GM18499 (cell line): ENCODE measurements at regions not wholly inside any gene's neighbourhood (a gene's known extent, or its start where the extent isn't known, plus 50 kb on each side); places are given as distances from the start of the nearest gene placed in this dataset.

ENCODE experiments used
- ATAC-seq: cut with Tn5 transposase; IDR thresholded peaks from one replicate; pipeline ENCODE4 v1.9.1; 2021; ENCODE audit warnings: moderate number of reproducible peaks; ENCODE audit not compliant: insufficient read depth, unreplicated experiment

DNA sequence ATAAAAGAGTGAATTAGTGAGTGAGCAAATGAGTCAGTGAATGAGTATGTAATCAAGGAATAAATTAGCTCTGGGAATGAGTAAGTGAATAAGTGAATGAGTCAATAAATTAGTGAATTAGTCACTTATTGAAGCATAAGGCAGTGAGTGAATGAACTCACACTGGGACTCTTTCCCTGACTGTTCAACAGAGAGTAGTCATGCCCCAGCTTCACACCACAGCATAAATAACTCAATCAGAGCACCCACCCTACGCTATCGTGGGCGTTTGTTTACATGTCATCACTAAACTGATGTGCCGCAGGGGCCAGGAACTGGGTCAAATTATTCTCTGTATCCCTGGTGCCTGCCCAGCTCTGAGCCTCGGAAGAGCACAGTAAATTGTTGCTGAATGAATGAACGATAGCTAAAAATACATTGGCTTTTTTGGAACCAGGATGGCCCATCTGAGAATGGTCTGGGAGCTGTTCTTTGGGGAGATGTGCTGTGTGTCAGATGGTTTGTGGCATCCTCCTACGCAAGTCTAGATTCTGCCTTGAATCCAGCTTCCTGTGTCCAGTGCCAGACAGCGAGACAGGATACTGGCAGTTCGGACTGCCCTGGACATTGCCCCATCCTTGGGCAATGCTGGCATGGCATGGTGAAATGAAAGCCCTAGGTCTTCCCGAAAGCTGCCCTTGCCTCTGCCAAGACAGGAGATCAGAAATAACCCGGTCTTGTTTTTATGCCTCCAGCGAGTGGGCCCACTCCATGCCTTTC is 98.0 kb upstream of the RTL1 start:
- ATAC-seq, result no peak

DNA sequence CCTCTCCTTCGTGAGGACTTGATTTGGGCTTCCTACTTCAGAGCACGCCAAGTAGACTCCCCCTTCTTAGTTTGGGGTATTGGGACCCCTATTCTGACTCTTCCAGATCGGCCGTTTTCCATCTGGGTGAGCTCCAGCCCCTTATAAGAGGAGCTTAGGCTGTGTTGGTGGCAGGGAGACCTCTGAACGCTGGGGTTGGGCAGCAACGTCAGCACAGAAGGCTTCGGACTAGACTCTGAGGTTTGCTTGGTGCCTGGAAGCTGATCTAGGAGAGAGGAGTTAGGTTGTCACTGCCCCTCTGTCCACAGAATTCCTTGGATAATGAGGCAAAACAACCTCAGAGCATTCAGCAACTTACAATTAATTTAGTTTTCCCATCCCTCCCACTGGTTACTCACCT is 99.2 kb upstream of the RTL1 start:
- ATAC-seq, result no peak

DNA sequence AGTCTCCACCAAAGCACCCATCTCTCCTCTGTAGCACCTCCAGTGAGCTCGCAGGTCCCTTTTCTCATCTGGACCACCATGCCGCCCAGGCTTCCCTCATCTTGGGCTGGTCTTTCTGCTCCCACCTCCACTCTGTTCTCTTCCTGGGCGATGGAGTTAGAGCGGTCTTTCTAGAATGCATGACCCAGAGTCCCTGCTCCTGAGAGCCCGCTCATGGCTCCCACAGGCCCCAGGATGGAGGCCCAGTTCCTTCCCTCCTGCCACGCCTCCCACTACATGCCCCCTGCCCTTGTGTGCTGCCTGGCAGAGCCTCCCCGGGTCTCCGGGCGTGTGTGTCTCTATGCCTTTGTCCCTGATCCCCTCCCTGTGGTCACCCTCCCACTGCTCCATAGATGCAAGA is 100.7 kb upstream of the RTL1 start:
- ATAC-seq, result no peak

DNA sequence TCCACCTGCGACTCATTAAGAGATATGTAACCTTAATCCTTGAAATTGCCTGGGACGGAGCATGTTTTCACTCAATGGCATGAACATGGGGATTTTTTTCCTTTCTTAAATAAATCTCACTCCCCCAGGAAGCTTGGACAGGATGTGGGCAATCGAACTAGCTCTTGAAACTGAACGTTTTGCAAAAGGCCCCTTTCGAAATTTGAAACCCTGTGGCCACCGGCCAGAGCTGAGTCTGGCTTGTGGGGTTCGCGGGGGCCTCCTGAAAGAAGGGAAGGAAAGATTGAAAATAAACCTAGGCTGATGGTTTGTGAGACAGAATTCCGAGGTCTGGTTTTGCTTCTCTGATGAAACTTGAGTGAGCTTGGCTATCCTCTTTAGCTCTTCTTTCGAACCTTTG is 101.4 kb upstream of the RTL1 start:
- ATAC-seq, result no peak

DNA sequence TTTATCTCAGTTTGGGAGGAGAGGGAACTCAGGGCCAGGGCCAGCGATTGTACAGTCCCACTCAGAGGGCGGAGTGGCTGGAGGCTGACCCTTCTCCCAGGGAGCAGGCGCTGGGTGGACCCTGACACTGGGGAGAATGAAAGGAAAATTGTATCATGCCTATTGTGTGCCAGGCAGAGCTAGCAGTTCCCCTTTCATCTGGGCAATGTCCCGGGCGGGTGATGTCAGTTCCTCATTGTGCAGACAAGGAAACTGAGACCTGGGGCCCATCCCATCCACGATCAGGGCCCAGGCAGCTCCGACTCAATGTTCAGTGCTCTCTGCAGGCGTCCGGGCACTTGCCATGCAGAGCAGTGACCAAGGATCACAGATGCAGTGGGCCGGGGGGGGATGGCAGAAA is 101.9 kb upstream of the RTL1 start:
- ATAC-seq, result no peak

DNA sequence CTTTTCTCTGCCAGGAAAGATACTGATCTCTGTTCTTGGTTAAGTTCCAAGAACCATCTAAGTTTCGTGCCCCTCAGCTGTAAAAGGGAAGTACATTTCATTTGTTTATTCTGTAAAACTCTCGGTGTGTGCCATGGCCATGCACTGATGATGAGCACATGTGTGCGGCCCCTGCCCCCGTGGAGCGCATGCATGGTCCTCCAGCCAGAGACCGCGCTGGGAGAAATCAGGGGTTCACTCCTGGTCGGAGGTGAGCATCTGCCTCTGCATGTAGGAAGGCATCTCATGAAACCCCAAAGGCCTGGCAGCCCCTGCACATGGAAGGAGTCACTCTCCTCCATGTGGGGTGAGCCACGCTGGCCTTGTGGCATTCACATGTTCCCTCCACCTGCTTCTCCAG is 102.5 kb upstream of the RTL1 start:
- no peak for ATAC-seq

DNA sequence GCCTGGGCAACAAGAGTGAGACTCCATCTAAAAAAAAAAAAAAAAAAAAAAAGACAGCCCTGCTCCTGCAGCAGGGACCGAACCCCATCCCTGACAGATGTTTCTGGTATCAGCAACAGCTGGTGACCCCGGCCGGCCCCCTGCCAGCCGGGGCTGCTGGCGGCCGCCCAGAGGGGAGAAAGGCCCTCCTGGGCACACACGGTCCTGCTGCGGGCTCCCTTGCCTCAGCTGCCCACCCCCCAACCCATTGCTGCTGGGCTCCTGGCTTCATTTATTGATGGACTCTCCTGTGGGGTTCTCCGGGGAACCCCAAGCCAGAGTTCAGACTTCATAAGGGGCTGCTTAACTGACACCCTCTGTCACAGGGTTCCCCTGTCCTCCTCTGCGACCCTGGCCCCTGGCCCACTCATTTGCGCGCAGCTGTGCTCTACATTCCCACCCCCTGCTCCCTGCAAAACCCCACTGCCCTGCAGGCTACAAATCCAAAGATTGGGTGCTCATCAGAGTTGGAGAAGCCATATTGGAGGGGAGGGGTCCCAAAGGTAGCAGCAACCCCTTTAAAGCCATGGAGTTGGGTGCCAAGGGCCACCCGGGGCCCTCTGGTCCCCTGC is 103.6 kb upstream of the RTL1 start:
- no peak for ATAC-seq

DNA sequence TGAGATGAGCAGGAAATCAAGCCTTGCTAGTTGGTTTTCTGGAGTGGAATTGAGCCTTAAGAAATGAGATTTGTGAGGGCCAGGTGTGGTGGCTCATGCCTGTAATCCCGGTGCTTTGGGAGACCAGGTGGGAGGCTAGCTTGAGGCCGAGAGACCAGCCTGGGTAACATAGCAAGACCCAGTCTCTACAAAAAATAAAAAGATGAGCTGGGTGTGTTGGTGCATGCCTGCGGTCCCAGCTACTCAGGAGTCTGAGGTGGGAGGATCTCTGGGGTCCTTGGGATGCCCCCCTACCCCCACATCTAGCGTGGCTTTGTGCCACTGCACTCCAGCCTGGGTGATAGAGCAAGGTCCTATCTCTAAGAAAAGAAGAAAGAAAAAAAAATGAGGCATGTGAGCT is 104.2 kb upstream of the RTL1 start:
- ATAC-seq, result no peak

DNA sequence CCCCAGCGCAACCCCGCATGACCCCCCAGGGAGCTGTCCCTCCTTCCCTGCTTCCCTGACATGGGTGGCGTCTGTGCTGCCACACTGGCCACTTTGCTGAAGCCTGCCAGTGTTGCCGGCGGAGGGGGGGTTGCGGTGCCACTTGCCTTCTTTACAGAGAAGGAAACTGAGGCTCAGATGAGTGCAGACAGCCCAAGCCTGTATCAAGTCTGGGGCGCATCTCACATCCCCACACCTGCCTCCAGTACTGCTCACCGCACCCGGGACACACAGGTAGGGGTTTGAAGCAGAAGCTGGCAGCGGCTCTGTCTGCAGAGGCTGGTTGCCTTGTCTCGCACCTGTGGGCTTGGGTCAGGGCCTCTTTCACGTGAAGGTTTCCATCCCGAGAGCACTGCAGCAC is 104.7 kb upstream of the RTL1 start:
- ATAC-seq, result no peak

DNA sequence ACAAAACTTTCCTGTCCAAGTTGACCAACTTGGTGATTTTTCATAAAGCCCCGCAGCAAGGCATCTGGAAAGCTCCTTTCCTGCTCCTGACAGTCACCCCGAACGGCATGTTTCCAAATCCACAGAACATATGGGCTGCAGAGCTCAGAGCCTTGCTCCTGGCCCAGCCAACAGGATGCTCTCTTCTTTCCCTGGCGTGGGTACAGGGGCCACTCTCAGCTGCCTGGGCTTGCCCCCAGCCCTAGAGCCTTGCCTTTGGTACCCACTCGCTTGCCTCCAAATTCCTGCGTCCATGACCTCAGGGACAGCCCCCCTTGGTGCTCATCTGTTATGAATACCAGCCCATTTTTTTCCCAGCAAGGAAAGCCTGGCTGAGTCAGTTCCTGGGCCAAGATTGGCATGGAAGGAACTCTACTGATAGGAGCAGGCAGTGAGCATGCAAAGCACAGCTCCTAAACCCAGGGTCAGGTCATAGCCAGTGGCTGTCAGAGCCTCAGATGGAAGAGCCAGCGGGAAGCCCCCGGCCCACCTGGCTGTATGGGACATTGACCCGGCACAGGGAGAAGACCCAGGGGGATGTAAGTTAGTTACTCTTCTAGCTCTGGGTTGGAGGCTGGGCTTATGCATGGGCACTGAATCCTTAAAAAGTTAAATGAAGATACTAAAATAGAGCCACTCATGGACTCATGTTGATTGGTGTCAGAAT is 105.3 kb upstream of the RTL1 start:
- ATAC-seq, result no peak

DNA sequence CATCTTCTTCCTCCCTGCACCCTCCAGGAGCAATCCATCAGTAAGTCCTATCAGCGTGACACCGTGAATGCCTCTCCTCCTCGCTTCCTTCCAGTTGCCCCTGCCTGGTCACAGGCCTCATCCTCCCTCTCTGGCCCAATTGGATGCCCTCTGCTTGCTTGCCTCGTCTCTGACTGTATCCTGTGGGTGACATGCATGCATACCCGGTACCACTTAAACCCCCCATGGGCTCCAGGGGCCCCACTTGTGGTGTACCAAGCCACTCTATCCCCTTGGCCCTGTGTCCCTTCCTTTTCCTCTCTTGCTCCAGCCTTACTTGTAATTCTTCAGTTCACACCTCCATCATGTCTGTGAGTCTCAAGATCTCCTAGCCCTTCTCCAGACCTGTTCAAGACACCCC is 106.0 kb upstream of the RTL1 start:
- ATAC-seq, result no peak

DNA sequence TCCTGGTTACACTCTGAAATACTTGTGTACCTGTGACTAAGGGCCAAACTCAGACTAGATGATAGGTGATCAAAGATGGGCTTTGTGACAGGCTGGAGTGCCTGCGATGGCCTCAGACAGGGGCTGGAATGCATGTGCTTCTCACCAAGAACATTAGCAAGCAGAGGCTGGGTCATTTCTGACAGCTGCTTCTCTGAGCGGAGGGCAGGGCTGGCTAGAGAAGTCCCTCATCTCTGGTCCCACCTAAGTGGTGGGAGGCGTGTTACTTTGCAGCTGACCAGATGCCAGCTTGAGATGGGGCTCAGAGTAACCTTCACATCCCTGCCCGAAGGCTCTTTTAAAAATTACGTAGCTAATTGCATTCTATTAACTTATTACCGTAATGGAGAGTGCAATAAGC is 106.8 kb upstream of the RTL1 start:
- ATAC-seq, result no peak

DNA sequence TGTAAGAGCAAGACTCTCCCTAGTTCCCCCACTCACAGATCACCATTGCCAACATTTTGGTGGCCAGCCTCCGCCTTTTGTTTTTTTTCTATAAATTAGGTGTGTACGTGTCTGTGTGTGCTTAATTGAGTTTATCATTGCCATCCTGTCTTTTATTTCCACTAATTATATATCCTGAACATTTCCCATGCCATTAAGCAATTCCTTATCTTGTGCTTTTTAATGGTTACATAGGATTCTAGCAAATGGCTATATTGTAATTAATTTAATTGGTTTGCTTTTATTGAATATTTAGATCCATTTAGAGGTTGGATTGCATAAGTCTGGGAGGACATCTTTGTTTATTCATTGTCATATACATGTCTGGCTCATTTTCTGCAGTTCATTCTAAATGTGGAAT is 107.3 kb upstream of the RTL1 start:
- ATAC-seq, result no peak

DNA sequence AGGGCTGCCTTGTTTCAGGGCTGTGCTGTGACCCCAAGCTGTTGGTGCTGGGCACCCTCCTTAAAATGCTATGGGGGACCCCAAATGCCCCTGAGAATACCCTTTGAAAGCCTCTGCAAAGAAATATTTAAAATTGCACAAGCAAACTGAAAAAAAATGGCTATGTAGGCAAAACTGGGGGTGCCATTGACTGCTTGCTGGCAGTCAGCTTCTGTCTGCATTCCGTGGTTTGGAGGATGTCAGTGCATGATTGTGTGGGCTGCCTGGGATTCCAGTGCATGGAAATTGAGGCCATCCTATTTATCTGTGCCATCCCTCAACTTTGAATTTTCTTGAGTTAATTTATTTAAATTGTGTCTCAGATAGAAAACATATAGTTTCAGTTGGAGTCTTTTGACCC is 113.7 kb upstream of the RTL1 start:
- no peak for ATAC-seq

DNA sequence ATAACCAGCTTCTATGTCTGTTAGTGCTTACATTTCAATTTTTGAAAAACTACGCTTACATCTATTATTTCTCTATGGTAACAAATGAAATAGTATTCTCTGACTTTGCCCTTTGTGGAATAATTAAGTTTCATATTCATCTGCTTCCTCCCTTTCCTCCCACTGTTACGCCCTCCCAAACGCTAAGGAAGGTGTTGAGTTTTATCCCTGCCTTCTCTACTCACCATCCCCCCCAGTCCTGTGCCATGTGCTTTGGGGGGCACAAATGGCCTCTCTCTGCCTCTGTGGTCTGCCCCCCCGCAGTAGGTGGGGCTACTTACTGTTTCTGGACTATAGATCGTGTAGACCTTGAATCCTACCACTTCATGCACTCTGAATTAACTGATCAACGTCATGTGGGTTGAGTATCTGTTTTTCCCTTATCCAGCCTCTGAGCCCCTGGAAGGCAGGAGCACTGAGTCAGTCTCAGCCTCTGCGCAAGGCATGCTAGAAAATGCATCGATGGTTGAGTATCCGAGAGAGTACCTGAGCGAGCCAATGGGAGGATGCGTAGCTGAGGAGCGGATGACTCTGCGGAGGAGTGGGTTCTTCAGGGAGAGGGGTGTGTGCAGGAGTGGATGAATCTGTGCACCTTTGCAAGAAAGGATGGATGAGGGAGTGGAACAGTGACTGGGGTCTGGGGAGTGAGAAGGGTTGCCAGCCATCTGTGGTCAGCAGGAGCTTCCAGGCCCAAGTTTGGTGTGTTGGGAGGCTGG is 114.5 kb upstream of the RTL1 start:
- no peak for ATAC-seq

DNA sequence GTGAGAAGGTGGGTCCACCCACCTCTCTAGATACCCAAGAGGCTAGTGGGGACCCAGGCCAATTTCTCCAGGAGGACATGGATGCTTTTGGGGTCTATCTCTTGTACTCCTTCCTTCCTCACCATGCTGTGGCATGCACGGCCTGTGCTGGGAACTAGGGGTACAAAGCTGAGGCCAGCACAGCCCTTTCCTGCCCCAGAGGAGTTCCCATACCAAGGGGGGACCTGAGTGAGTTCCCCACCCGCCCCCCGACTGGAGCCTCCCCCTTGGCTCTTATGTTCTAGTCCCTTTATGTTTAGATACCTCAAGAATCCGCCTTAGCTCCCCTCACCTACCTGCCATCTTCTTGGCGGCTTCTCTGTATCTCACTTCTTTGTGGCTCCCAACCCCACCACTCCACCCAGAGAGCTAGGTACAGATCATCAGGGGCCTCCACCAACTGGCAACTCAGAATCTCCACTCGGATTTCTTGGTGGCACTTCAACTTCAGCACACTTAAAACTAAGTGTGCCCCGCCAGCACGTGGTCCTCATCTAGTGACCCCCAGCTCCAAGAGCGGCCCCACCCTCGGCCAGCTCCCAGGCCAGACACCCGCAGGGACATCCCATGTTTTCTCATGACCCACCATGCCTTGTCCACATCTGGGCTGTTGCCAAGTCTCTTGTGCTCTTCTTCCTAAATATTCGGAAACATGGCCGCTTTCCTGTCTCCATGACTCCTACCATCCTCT is 115.2 kb upstream of the RTL1 start:
- no peak for ATAC-seq

DNA sequence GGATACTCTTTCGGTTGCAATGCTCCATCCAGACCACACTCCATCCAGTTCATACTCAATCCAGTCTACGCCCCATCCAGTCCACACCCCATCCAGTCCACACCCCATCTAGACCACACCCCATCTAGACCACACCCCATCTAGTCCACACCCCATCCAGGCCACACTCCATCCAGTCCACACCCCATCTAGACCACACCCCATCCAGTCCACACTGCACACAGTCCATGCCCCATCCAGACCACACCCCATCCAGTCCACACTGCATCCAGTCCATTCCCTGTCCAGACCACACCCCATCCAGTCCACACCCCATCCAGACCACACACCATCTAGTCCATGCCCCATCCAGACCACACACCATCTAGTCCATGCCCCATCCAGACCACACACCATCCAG is 116.0 kb upstream of the RTL1 start:
- no peak for ATAC-seq

DNA sequence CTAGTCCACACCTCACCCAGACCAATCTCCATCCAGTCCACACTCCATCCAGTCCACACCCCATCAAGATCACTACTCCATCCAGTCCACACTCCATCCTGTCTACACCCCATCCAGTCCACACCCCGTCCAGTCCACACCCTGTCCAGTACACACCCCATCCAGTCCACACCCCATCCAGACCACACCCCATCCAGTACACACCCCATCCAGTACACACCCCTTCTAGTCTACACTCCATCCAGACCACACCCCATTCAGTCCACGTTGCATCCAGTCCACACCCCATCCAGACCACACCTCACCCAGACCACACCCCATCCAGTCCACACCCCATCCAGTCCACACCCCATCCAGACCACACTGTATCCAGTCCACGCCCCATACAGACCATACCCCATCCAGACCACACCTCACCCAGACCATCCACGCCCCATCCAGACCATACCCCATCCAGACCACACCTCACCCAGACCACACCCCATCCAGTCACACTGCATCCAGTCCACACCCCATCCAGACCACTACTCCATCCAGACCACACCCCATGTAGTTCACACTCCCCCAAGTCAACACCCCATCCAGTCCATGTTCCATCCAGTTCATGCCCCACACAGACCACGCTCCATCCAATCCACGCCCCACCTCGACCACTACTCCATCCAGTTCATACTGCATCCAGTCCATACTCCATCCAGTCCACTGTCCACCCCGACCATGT is 116.6 kb upstream of the RTL1 start:
- no peak for ATAC-seq

DNA sequence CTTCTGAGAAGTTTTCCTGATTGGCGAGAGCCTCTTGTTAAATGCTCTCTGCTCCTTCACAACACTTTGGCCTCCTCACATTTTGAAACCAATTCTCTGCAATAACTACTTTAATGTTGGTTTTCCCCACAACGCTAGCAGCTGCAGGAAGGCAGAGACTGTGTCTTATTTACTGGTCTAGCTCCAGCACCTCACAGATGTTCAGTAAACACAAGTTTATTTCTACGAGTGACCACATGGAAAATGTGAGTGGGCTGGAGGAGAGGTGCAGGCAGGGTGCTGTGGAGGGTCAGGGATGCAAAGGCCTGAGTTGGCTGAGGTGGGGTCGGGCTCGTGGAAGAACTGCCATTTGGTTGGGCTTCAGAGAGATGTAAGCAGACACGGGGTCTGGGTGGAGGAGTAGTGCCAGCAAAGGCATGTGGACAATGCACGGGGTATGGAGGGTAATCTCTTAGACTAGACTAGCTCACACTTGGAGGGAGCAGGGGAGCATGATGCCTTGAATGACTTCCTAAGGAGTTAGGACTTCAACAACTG is 117.4 kb upstream of the RTL1 start:
- no peak for ATAC-seq

DNA sequence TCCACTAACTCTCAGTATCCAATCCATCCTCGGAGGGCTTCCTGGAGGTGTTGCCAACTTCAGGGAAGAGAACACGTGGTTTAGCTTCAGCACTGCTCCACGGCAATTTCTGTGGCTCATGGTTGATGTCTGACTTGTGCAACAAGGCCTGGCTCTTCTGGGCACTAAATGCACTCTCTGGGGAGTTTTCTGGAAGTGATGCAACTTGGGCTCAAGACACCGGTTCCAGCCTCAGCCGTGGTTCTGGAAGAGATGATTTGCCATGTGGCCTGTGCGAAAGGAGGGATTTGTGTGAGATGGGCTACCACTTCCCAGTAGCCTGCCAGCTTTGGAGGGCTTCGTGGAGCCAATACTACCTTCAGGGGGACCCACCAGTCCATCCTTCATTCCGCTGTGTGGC is 118.6 kb upstream of the RTL1 start:
- ATAC-seq, result no peak
